Esophagus squamous epithelium (tissue), 4 donors: ENCODE measurements at regions not wholly inside any gene's neighbourhood (a gene's known extent, or its start where the extent isn't known, plus 50 kb on each side); places are given as distances from the start of the nearest gene placed in this dataset.

Experiments
- CTCF ChIP-seq, 6 experiments: fragments of 450-650 bp in 4 of 6; fragments of 200-600 bp in 2 of 6; sonication (generic) in 2 of 6; IDR thresholded peaks; one replicate each; pipeline ENCODE4 v1.5.1; 2016 to 2019; ENCODE audit warnings: antibody characterized with exemption in 6 of 6, mild to moderate bottlenecking in 4 of 6, moderate library complexity in 4 of 6
- POLR2A ChIP-seq, 4 donors: fragments of 450-650 bp; IDR thresholded peaks; one replicate each; pipeline ENCODE4 v1.6.1; 2017; ENCODE audit warnings: antibody characterized with exemption in 4 of 4, mild to moderate bottlenecking in 4 of 4, moderate library complexity in 3 of 4

GRCh38 chr20:23248461-23248882 is 102.1 kb upstream of the NXT1 start:
- TF ChIP-seq CTCF (IDR thresholded peaks at IDR 0.05) (no peak), POLR2A (IDR thresholded peaks at IDR 0.05) (no peak)
